ENCODE measurements at regions not wholly inside any gene's neighbourhood (a gene's known extent, or its start where the extent isn't known, plus 50 kb on each side); places are given as distances from the start of the nearest gene placed in this dataset.

GRCh38 chr3:178084938-178085816 lies 451.1 kb upstream of the KCNMB2 start:
- Histone ChIP-seq H4K20me1 (ENCODE audit: control insufficient read depth, insufficient read depth, low read length, poor library complexity, severe bottlenecking) (no peaks in the 10 kb centered on the region), H3K4me3 (ENCODE audit: control extremely low read depth in 1 of 5, extremely low read depth in 1 of 5, insufficient read depth in 1 of 5, low read depth in 2 of 5, low read length in 4 of 5) (no peak overlapping the region), H3K9ac (ENCODE audit: low read length) (no peak overlapping the region), H3K4me1 (ENCODE audit: control insufficient read depth in 2 of 2, insufficient read depth in 2 of 2, low read length in 2 of 2) (no peaks in the 10 kb centered on the region), H3K79me2 (ENCODE audit: control insufficient read depth, insufficient read depth, low read length) (no peaks in the 10 kb centered on the region), H2AFZ (ENCODE audit: insufficient read depth, low read depth, low read length, poor library complexity, severe bottlenecking) (no peak overlapping the region), H3K9me3 (ENCODE audit: control extremely low read depth in 1 of 3, control insufficient read depth in 2 of 3, insufficient read depth in 1 of 3, low read length in 2 of 3) (no peaks in the 10 kb centered on the region), H3K36me3 (replicated peaks in 1 of 2; ENCODE audit: control extremely low read depth in 1 of 2, control insufficient read depth in 1 of 2, extremely low read depth in 1 of 2, insufficient read depth in 2 of 2, low read length in 1 of 2) (no peaks in the 10 kb centered on the region), H3K27me3 (replicated peaks in 1 of 4; ENCODE audit: control extremely low read depth in 1 of 4, control insufficient read depth in 3 of 4, insufficient read depth in 4 of 4, low read length in 3 of 4) (peaks cover 0 to 8% (median under 1%) of the 10 kb centered on the region in 4 experiments), H3K27ac (ENCODE audit: low read length in 2 of 2) (no peak overlapping the region), H3K4me2 (replicated peaks; ENCODE audit: low read depth, low read length, poor library complexity, severe bottlenecking) (no peak overlapping the region)
- Mint-ChIP-seq H3K4me3 (no peak overlapping the region), H3K9me3 (ENCODE audit: insufficient read depth) (no peaks in the 10 kb centered on the region), H3K27me3 (peaks cover 6% of the 10 kb centered on the region), H3K4me1 (peaks cover 2% of the 10 kb centered on the region), H3K27ac (no peak overlapping the region)
- TF ChIP-seq EZH2 (IDR thresholded peaks at IDR 0.05; ENCODE audit: borderline replicate concordance, insufficient read depth, low read depth, low read length, poor library complexity, severe bottlenecking): no peak
- 100% methylated on average over 1 of the region's 6 CpGs for WGBS (ENCODE audit: insufficient coverage)
- POLR2A ChIA-PET: no interaction called here
- intact Hi-C loops (cut with micrococcal nuclease): no loop called here
- DNase-seq (no peak), ATAC-seq (ENCODE audit: low read depth) (no peak)
- CTCF ChIA-PET: no interaction called here

GRCh38 chr3:178085817-178086123 lies 450.5 kb upstream of the KCNMB2 start:
- Histone ChIP-seq H3K36me3 (replicated peaks in 1 of 2; ENCODE audit: control extremely low read depth in 1 of 2, control insufficient read depth in 1 of 2, extremely low read depth in 1 of 2, insufficient read depth in 2 of 2, low read length in 1 of 2) (no peaks in the 10 kb centered on the region), H3K9me3 (ENCODE audit: control extremely low read depth in 1 of 3, control insufficient read depth in 2 of 3, insufficient read depth in 1 of 3, low read length in 2 of 3) (peaks cover 0 to 1% (median 0%) of the 10 kb centered on the region in 3 donors), H3K79me2 (ENCODE audit: control insufficient read depth, insufficient read depth, low read length) (no peaks in the 10 kb centered on the region), H3K27me3 (replicated peaks in 1 of 4; ENCODE audit: control extremely low read depth in 1 of 4, control insufficient read depth in 3 of 4, insufficient read depth in 4 of 4, low read length in 3 of 4) (peaks cover 0 to 8% (median 2%) of the 10 kb centered on the region in 4 experiments), H3K4me2 (replicated peaks; ENCODE audit: low read depth, low read length, poor library complexity, severe bottlenecking) (no peak overlapping the region), H3K27ac (ENCODE audit: low read length in 2 of 2) (no peak overlapping the region), H2AFZ (ENCODE audit: insufficient read depth, low read depth, low read length, poor library complexity, severe bottlenecking) (no peak overlapping the region), H3K9ac (ENCODE audit: low read length) (no peak overlapping the region), H3K4me1 (ENCODE audit: control insufficient read depth in 2 of 2, insufficient read depth in 2 of 2, low read length in 2 of 2) (no peaks in the 10 kb centered on the region), H4K20me1 (ENCODE audit: control insufficient read depth, insufficient read depth, low read length, poor library complexity, severe bottlenecking) (no peaks in the 10 kb centered on the region), H3K4me3 (ENCODE audit: control extremely low read depth in 1 of 5, extremely low read depth in 1 of 5, insufficient read depth in 1 of 5, low read depth in 2 of 5, low read length in 4 of 5) (no peak overlapping the region)
- Mint-ChIP-seq H3K27ac (no peak overlapping the region), H3K4me3 (no peak overlapping the region), H3K9me3 (ENCODE audit: insufficient read depth) (no peaks in the 10 kb centered on the region), H3K4me1 (peaks cover 2% of the 10 kb centered on the region), H3K27me3 (peaks cover 6% of the 10 kb centered on the region)
- intact Hi-C loops (cut with micrococcal nuclease): no loop called here
- DNase-seq (no peak), ATAC-seq (ENCODE audit: low read depth) (no peak)
- TF ChIP-seq EZH2 (IDR thresholded peaks at IDR 0.05; ENCODE audit: borderline replicate concordance, insufficient read depth, low read depth, low read length, poor library complexity, severe bottlenecking) (no peak), CTCF (IDR thresholded peaks at IDR 0.05) (no peak)
- ChIA-PET POLR2A (no interaction called here), CTCF (no interaction called here)
